ENCODE measurements at regions not wholly inside any gene's neighbourhood (a gene's known extent, or its start where the extent isn't known, plus 50 kb on each side); places are given as distances from the start of the nearest gene placed in this dataset.

DNA sequence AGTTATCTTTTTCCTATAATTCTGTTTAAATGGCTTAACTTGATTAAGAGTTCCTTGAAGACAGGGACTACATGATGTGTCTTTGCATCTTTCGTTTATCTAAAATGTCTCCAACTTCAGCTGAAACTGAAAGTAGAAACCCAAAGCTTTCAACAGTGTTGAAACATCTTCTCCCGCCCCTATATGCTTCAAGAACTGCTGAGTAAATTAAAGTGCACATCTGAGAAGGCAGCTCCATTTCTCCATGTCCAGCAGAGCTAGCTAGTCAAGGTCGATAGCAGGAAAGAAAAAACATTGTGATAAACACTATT, 185.7 kb upstream of the TBL1X start:
- H3K4me2 ChIP-seq (ENCODE audit: insufficient read depth in 1 of 2, low read depth in 2 of 2, low read length in 2 of 2), result no peak overlapping the region
- H3K9ac ChIP-seq (replicated peaks in 1 of 4; ENCODE audit: extremely low read depth in 1 of 4, low read depth in 3 of 4, low read length in 3 of 4), result no peak overlapping the region
- H3K36me3 ChIP-seq (ENCODE audit: control insufficient read depth in 2 of 4, insufficient read depth in 4 of 4, low read length in 3 of 4), result no peaks in the 10 kb centered on the region
- 97% methylated on average over 3 of the region's 3 CpGs; no CpG with 5 or more reads in 1 of the 2 experiments for WGBS, 2 experiments (ENCODE audit: extremely low coverage in 1 of 2, insufficient coverage in 1 of 2, insufficient read length in 1 of 2, insufficient replicate concordance in 2 of 2, low coverage in 1 of 2, low lambda C conversion rate in 2 of 2, missing lambda C conversion rate in 1 of 2)
- no peak for DNase-seq (ENCODE audit: low read depth in 1 of 2, low spot score in 2 of 2)
- no peaks in the 10 kb centered on the region for H4K20me1 ChIP-seq (replicated peaks in 1 of 2; ENCODE audit: control insufficient read depth in 1 of 2, insufficient read depth in 2 of 2, low read length in 2 of 2)
- H3K14ac ChIP-seq (ENCODE audit: insufficient read length), result no peak overlapping the region
- no peak overlapping the region for H4K91ac ChIP-seq (replicated peaks; ENCODE audit: insufficient read length, low read length)
- H3K4ac ChIP-seq (replicated peaks; ENCODE audit: insufficient read length, low read depth, low read length), result no peak overlapping the region
- no peaks in the 10 kb centered on the region for H3K79me2 ChIP-seq (ENCODE audit: control insufficient read depth in 1 of 2, insufficient read depth in 2 of 2, low read length in 2 of 2)
- H3K18ac ChIP-seq (ENCODE audit: extremely low read depth, low read length), result no peak overlapping the region
- H3K27ac ChIP-seq (ENCODE audit: low read depth, low read length), result no peak overlapping the region
- H2BK12ac ChIP-seq (ENCODE audit: low read depth, low read length), result no peak overlapping the region
- no peak overlapping the region for H2BK20ac ChIP-seq (ENCODE audit: low read length)
- no peak overlapping the region for H3K23ac ChIP-seq (ENCODE audit: insufficient read length)
- no peaks in the 10 kb centered on the region for H3K23me2 ChIP-seq (ENCODE audit: low read depth, low read length)
- no peaks in the 10 kb centered on the region for H3K79me1 ChIP-seq (ENCODE audit: low read depth, low read length)
- H3K27me3 ChIP-seq (replicated peaks in 1 of 4; ENCODE audit: control insufficient read depth in 3 of 4, extremely low read depth in 1 of 4, insufficient read depth in 3 of 4, low read length in 3 of 4), result no peaks in the 10 kb centered on the region
- no peak overlapping the region for H4K8ac ChIP-seq (ENCODE audit: extremely low read depth, insufficient read depth, low read length)
- no peak overlapping the region for H3K56ac ChIP-seq (replicated peaks; ENCODE audit: insufficient read length, low read depth, low read length)
- H2AFZ ChIP-seq (ENCODE audit: low read length), result no peak overlapping the region
- H2BK5ac ChIP-seq (ENCODE audit: low read depth, low read length), result no peak overlapping the region
- no peak overlapping the region for H2BK120ac ChIP-seq (replicated peaks; ENCODE audit: low read depth, low read length)
- H4K5ac ChIP-seq (ENCODE audit: insufficient read length, low read depth, low read length), result no peak overlapping the region
- no peak overlapping the region for H3K4me3 ChIP-seq (ENCODE audit: extremely low read depth in 1 of 4, insufficient read depth in 2 of 4, low read depth in 3 of 4, low read length in 4 of 4)
- no peak overlapping the region for H2AK5ac ChIP-seq (ENCODE audit: low read depth, low read length)
- H3K4me1 ChIP-seq (replicated peaks in 1 of 4; ENCODE audit: control insufficient read depth in 3 of 4, insufficient read depth in 4 of 4, low read length in 3 of 4), result no peaks in the 10 kb centered on the region
- H3K9me3 ChIP-seq (ENCODE audit: insufficient read depth in 2 of 2, low read depth in 1 of 2, low read length in 1 of 2), result no peaks in the 10 kb centered on the region
- ChIA-PET POLR2A (ENCODE audit: partially characterized antibody) (no interaction called here), CTCF (ENCODE audit: partially characterized antibody) (interaction anchor here (0.8 to 1.2 kb wide), 2 partner anchors 18 to 34 kb away, joined by 4 read pairs; no protein-coding TSS in a partner anchor)
- no peak for FAIRE-seq
- no peak overlapping the region for H2BK15ac ChIP-seq (ENCODE audit: low read length)
- TF ChIP-seq ZNF274 (IDR thresholded peaks at IDR 0.05; ENCODE audit: borderline replicate concordance, extremely low read depth, low read length) (no peak), CTBP2 (IDR thresholded peaks at IDR 0.05; ENCODE audit: borderline replicate concordance, insufficient read depth, insufficient read length, low read length) (no peak), RXRA (IDR thresholded peaks at IDR 0.05; ENCODE audit: insufficient read depth, low read depth, low read length) (no peak), RNF2 (IDR thresholded peaks at IDR 0.05; ENCODE audit: borderline replicate concordance, low read depth, low read length, missing control alignments, poor library complexity, severe bottlenecking) (no peak), FOSL1 (IDR thresholded peaks at IDR 0.05; ENCODE audit: insufficient read depth, low read depth, low read length) (no peak), CBX8 (IDR thresholded peaks at IDR 0.05; ENCODE audit: borderline replicate concordance, low read depth, low read length) (no peak), EZH2 (IDR thresholded peaks at IDR 0.05; ENCODE audit: low read depth, low read length, severe bottlenecking) (no peak), HDAC6 (IDR thresholded peaks at IDR 0.05; ENCODE audit: low read depth, low read length) (no peak), SP4 (IDR thresholded peaks at IDR 0.05; ENCODE audit: low read length) (no peak), TCF12 (IDR thresholded peaks at IDR 0.05; ENCODE audit: low read depth, low read length) (no peak), EGR1 (IDR thresholded peaks at IDR 0.05; ENCODE audit: borderline replicate concordance, low read depth, low read length) (no peak), POLR2AphosphoS5 (IDR thresholded peaks at IDR 0.05; ENCODE audit: low read depth, low read length) (no peak), MAFK (IDR thresholded peaks at IDR 0.05; ENCODE audit: low read depth, low read length) (no peak), RFX5 (IDR thresholded peaks at IDR 0.05; ENCODE audit: borderline replicate concordance, low read depth, low read length) (no peak), GABPA (IDR thresholded peaks at IDR 0.05; ENCODE audit: borderline replicate concordance, insufficient read depth, low read length) (no peak), KDM5A (IDR thresholded peaks at IDR 0.05; ENCODE audit: low read length) (no peak)
